PC-3 (cell line): ENCODE measurements at regions not wholly inside any gene's neighbourhood (a gene's known extent, or its start where the extent isn't known, plus 50 kb on each side); places are given as distances from the start of the nearest gene placed in this dataset.

ENCODE experiments used
- ATAC-seq: fragments of 200-7000 bp; cut with Tn5 transposase; 2 replicates; pipeline ENCODE4 v1.9.1; 2020; ENCODE audit warnings: mild to moderate bottlenecking, moderate library complexity
- BruUV-seq: library from RNA; stranded (reverse); fragments of 400-500 nt; replicated peaks from 2 replicates; lab custom pipeline; 2021; lab: Mats Ljungman, UMichigan
- CTCF ChIA-PET: fragments of 300-600 bp; sonication (Branson Sonifier 250); formaldehyde crosslinking; loops from one replicate; lab custom pipeline; 2022; ENCODE audit warnings: antibody characterized with exemption; lab: Charles Lee
- POLR2A ChIA-PET: fragments of 300-600 bp; sonication (Branson Sonifier 250); formaldehyde crosslinking; loops from one replicate; lab custom pipeline; 2022; ENCODE audit warnings: antibody characterized with exemption; ENCODE audit not compliant: unreplicated experiment; lab: Charles Lee
- DNase-seq: peaks from one replicate; pipeline ENCODE4 v3.0.0-alpha.2; 2015
- H2AFZ ChIP-seq: fragments of 300-600 bp; sonication (generic); 2 replicates; pipeline ENCODE4 v1.6.0; 2016; ENCODE audit warnings: antibody characterized with exemption, low read length
- H3F3A ChIP-seq: fragments of 300-600 bp; sonication (generic); one replicate; pipeline ENCODE4 v1.6.0; 2017; ENCODE audit warnings: antibody characterized with exemption, low read length, control low read depth, mild to moderate bottlenecking; ENCODE audit not compliant: unreplicated experiment
- H3K27ac ChIP-seq: fragments of 300-600 bp; sonication (generic); 2 replicates; pipeline ENCODE4 v1.5.1; 2016; ENCODE audit warnings: mild to moderate bottlenecking, low read length
- H3K27me3 ChIP-seq: fragments of 300-600 bp; sonication (generic); 2 replicates; pipeline ENCODE4 v1.6.1; 2016; ENCODE audit warnings: low read length, mixed read lengths
- H3K36me3 ChIP-seq: fragments of 300-600 bp; sonication (generic); 2 replicates; pipeline ENCODE4 v1.6.1; 2016; ENCODE audit warnings: low read depth, mixed run types, low read length, mixed read lengths
- H3K4me1 ChIP-seq: fragments of 300-600 bp; sonication (generic); 2 replicates; pipeline ENCODE4 v1.5.1; 2016; ENCODE audit warnings: low read length; ENCODE audit not compliant: insufficient read depth
- H3K4me2 ChIP-seq: fragments of 300-600 bp; sonication (generic); 2 replicates; pipeline ENCODE4 v1.6.0; 2016; ENCODE audit warnings: low read length
- H3K4me3 ChIP-seq: fragments of 300-600 bp; sonication (generic); 2 replicates; pipeline ENCODE4 v1.5.1; 2016; ENCODE audit warnings: mild to moderate bottlenecking, low read length, mixed read lengths
- H3K79me2 ChIP-seq: fragments of 300-600 bp; sonication (generic); 2 replicates; pipeline ENCODE4 v1.6.1; 2017; ENCODE audit warnings: low read length, mixed read lengths
- H3K9ac ChIP-seq: fragments of 300-600 bp; sonication (generic); 2 replicates; pipeline ENCODE4 v1.6.0; 2016; ENCODE audit warnings: mild to moderate bottlenecking, low read length
- H3K9me2 ChIP-seq: fragments of 300-600 bp; sonication (generic); replicated peaks from 2 replicates; pipeline ENCODE4 v1.6.1; 2016; ENCODE audit warnings: mixed run types, low read length, mixed read lengths
- H3K9me3 ChIP-seq: fragments of 300-600 bp; sonication (generic); 2 replicates; pipeline ENCODE4 v1.6.1; 2016; ENCODE audit warnings: low read length, mixed read lengths
- H4K20me1 ChIP-seq: fragments of 300-600 bp; sonication (generic); 2 replicates; pipeline ENCODE4 v1.6.1; 2016; ENCODE audit warnings: low read length, mixed read lengths
- EZH2 ChIP-seq: fragments of 300-600 bp; sonication (generic); IDR thresholded peaks from one replicate; pipeline ENCODE4 v1.6.1; 2017; ENCODE audit warnings: antibody characterized with exemption, mild to moderate bottlenecking, low read length; ENCODE audit not compliant: unreplicated experiment
- EZH2phosphoT487 ChIP-seq: fragments of 300-600 bp; sonication (generic); IDR thresholded peaks from 2 replicates; pipeline ENCODE4 v1.6.1; 2018; ENCODE audit warnings: mild to moderate bottlenecking, antibody characterized with exemption, low read length, borderline replicate concordance
- intact Hi-C: fragments of 100-400 bp; cut with micrococcal nuclease; formaldehyde crosslinking; loops from 2 replicates; pipeline ENCODE4 v1.9.0; 2023
- TF ChIP-seq, protein P1 (sequence below): fragments of 300-600 bp; sonication (generic); conservative IDR thresholded peaks from 2 replicates; pipeline ENCODE4 v1.5.1; 2017; ENCODE audit warnings: antibody characterized with exemption, low read depth, mild to moderate bottlenecking, low read length

DNA sequence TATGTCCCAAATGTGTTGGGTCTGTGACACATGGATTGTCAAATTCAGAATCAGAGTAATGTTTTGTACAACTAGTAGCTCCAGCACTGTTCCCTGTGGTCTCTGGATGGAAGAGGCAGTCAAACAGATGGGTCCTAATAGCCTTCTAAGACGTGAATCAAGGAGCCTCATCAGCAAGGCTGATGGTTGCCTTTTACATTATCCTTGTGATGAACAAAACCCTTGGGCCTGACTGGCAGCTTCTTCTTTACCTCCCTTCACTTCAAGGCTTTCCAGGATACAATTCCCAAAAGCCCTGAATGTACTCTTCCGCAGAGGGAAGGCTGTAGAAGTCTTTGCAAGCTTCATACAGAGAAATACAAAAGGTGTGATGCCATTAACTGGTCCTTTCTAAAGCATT, 633.3 kb downstream of the USP25 start:
- CTCF ChIA-PET = no interaction called here

DNA sequence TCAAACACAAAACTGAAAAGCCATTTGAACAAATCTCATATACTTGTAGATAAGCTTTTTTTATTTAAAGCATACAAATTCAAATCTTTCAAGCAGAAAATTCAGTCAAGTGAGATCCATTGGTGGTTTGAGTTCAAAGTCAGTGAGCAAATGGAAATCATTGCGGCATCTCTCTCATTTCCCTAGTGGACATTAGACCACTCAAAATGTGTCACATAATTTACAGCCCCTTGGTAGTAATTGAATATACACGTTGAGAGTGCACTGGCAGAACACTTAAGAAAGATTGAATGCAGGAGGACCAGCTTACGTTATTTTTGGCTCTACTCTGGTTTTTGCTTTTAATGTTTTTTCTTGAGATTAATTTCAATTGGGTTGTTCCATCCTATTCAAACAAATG, 633.7 kb downstream of the USP25 start:
- POLR2A ChIA-PET = no interaction called here
- Histone ChIP-seq H3K27ac (no peak overlapping the region), H2AFZ (no peak overlapping the region), H3K4me2 (no peak overlapping the region), H3K4me3 (no peak overlapping the region), H3K4me1 (no peaks in the 10 kb centered on the region), H3K9me2 (no peaks in the 10 kb centered on the region), H3K79me2 (no peaks in the 10 kb centered on the region), H3K36me3 (no peaks in the 10 kb centered on the region), H3K9ac (no peak overlapping the region), H3F3A (no peaks in the 10 kb centered on the region), H3K27me3 (no peaks in the 10 kb centered on the region), H4K20me1 (no peaks in the 10 kb centered on the region), H3K9me3 (no peaks in the 10 kb centered on the region)
- TF ChIP-seq, protein P1, sequence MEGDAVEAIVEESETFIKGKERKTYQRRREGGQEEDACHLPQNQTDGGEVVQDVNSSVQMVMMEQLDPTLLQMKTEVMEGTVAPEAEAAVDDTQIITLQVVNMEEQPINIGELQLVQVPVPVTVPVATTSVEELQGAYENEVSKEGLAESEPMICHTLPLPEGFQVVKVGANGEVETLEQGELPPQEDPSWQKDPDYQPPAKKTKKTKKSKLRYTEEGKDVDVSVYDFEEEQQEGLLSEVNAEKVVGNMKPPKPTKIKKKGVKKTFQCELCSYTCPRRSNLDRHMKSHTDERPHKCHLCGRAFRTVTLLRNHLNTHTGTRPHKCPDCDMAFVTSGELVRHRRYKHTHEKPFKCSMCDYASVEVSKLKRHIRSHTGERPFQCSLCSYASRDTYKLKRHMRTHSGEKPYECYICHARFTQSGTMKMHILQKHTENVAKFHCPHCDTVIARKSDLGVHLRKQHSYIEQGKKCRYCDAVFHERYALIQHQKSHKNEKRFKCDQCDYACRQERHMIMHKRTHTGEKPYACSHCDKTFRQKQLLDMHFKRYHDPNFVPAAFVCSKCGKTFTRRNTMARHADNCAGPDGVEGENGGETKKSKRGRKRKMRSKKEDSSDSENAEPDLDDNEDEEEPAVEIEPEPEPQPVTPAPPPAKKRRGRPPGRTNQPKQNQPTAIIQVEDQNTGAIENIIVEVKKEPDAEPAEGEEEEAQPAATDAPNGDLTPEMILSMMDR = no peak
- TF ChIP-seq EZH2 = no peak
- TF ChIP-seq EZH2phosphoT487 = no peak
- intact Hi-C loops = no loop called here
- BruUV-seq = no TSS peak
- CTCF ChIA-PET = no interaction called here
- ATAC-seq = no peak
- no peak for DNase-seq

More for the DNA sequence above, 633.3 kb downstream of the USP25 start:
- H2AFZ ChIP-seq = no peak overlapping the region
- H3K36me3 ChIP-seq = no peaks in the 10 kb centered on the region
- no peak overlapping the region for H3K4me3 ChIP-seq
- no peaks in the 10 kb centered on the region for H3K27me3 ChIP-seq
- H3K4me1 ChIP-seq = no peaks in the 10 kb centered on the region
- BruUV-seq = no TSS peak
- no peaks in the 10 kb centered on the region for H3F3A ChIP-seq
- no peak overlapping the region for H3K9ac ChIP-seq
- POLR2A ChIA-PET = no interaction called here
- no peak for DNase-seq
- TF ChIP-seq, protein P1 = no peak
- TF ChIP-seq EZH2phosphoT487 (no peak), EZH2 (no peak)
- H3K4me2 ChIP-seq = no peak overlapping the region
- no peaks in the 10 kb centered on the region for H4K20me1 ChIP-seq
- no peaks in the 10 kb centered on the region for H3K79me2 ChIP-seq
- ATAC-seq = no peak
- intact Hi-C loops = no loop called here
- H3K9me2 ChIP-seq = no peaks in the 10 kb centered on the region
- H3K9me3 ChIP-seq = no peaks in the 10 kb centered on the region
- no peak overlapping the region for H3K27ac ChIP-seq

DNA sequence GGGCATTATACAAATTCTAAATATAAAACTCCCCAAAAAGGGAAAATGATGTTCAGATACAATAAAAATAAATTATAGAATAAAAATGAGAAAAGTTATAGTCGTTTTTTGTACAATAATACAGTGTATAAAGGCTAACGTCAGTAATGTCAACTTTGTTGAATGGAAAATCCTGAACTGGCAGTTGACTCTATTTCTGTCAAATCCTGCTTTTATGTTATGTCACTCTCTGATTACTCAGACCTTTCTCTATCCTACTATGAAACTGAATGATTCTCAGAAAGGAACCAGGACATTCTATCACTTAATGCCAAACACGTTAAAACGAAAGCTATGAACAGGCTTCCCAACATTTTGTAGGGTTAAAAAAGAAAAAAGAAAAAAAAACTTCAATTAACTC, 636.4 kb downstream of the USP25 start:
- ATAC-seq (no peak), DNase-seq (no peak)
- Histone ChIP-seq H3K4me3 (no peak overlapping the region), H3K4me1 (no peaks in the 10 kb centered on the region), H3K27me3 (no peaks in the 10 kb centered on the region), H3K9me3 (no peaks in the 10 kb centered on the region), H3F3A (no peaks in the 10 kb centered on the region), H3K4me2 (no peak overlapping the region), H3K36me3 (no peaks in the 10 kb centered on the region), H3K9me2 (no peaks in the 10 kb centered on the region), H3K9ac (no peak overlapping the region), H4K20me1 (no peaks in the 10 kb centered on the region), H3K79me2 (no peaks in the 10 kb centered on the region), H2AFZ (no peak overlapping the region), H3K27ac (no peak overlapping the region)
- ChIA-PET CTCF (no interaction called here), POLR2A (no interaction called here)
- intact Hi-C loops = no loop called here
- BruUV-seq = no TSS peak
- TF ChIP-seq EZH2 = no peak
- TF ChIP-seq EZH2phosphoT487 = no peak
- TF ChIP-seq, protein P1 = no peak
